Activated naive CD4-positive, alpha-beta T cell treated with anti-CD3 and anti-CD28 coated beads for 36 hours (primary cell): ENCODE measurements at regions not wholly inside any gene's neighbourhood (a gene's known extent, or its start where the extent isn't known, plus 50 kb on each side); places are given as distances from the start of the nearest gene placed in this dataset.

Experiments
- CTCF ChIA-PET: fragments of 350-600 bp; sonication (Branson Sonifier 250); formaldehyde crosslinking; loops from one replicate; lab custom pipeline; 2021; ENCODE audit warnings: antibody characterized with exemption; lab: Charles Lee
- DNase-seq: peaks from one replicate; pipeline ENCODE4 v3.0.0-alpha.2; 2020
- H3K27ac Mint-ChIP-seq: one replicate; pipeline ENCODE4 v1.8.0; 2021; ENCODE audit warnings: mild to moderate bottlenecking, mixed read lengths
- H3K27me3 Mint-ChIP-seq: one replicate; pipeline ENCODE4 v1.8.0; 2021; ENCODE audit warnings: low read depth, mixed read lengths
- H3K36me3 Mint-ChIP-seq: one replicate; pipeline ENCODE4 v1.8.0; 2021; ENCODE audit warnings: low read depth, mixed read lengths
- H3K4me1 Mint-ChIP-seq: one replicate; pipeline ENCODE4 v1.8.0; 2021; ENCODE audit warnings: low read depth, mixed read lengths
- H3K4me3 Mint-ChIP-seq: one replicate; pipeline ENCODE4 v1.8.0; 2021; ENCODE audit warnings: mild to moderate bottlenecking, moderate library complexity, mixed read lengths
- H3K9me3 Mint-ChIP-seq: one replicate; pipeline ENCODE4 v1.8.0; 2021; ENCODE audit warnings: mixed read lengths
- intact Hi-C: fragments of 100-400 bp; cut with micrococcal nuclease; formaldehyde crosslinking; loops from one replicate; pipeline ENCODE4 v1.15.1; 2023

DNA sequence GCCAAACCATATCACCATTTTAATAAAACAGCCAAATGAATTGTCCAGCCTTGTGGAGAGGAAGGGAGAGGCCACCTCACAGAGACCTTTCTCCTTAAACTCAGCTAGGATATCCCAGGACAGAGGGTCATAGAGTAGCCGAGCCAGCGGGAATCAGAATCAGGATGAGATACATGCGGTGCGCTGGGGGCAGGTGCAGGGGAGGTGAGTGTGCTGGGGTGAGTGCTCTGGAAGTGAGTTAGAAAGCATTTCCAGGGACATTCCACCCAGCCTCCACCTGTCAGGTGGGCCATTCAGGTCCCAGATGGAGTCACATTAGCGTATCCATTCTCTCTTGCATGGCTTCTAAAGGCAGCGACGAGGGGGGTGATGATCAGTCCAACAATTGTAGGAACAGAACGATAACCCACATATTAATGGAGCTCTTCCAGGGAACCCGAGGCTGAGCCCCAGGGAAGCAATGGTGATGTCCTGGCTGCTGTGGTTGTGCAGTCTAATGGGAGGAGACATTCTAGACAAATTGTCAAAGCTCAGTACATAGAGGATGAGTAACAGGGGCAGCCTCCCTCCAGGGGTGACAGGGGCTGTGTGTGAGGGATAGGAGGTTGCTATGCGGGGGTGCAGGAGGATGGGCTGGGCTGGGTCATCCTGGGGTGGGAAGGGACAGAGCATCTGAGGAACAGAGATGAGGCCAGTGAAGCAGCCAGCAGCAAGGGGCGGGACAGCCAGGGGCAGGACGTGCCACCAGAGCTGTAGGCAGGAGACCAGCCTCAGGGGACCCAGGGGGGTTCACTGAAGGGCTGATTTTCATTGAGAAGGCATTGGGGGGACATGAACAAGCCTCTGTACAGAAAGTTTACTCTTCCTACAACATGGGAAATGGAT is 88.7 kb upstream of the FRMD1 start:
- intact Hi-C loops = no loop called here
- CTCF ChIA-PET = no interaction called here
- no peak for DNase-seq
- Mint-ChIP-seq H3K36me3 (no peaks in the 10 kb centered on the region), H3K27ac (no peak overlapping the region), H3K9me3 (peaks cover 11% of the 10 kb centered on the region), H3K4me3 (no peak overlapping the region), H3K27me3 (peaks cover 5% of the 10 kb centered on the region), H3K4me1 (peaks cover 2% of the 10 kb centered on the region)

DNA sequence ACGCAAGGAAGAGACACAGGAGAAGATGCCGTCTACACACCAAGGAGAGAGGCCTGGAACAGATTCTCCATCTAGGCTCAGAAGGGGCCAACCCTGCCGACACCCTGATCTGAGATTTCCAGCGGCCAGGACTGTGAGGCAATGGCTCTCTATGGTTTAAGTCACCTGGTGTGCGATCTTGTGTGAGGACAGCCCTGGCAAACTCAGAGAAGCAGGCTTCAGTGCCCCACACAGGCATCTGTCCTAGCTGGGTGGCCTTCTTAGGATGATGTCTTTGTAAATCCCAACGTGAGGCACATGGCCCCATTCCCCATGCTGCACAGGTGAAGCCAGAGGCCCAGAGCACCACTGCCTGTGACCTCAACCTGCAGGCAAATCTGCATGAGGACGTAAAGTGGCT is 87.6 kb upstream of the FRMD1 start:
- CTCF ChIA-PET = interaction anchor here (0.6 kb wide), 1 partner anchor 1882 kb away, joined by 4 read pairs; no protein-coding TSS in a partner anchor
- H3K27ac Mint-ChIP-seq = no peak overlapping the region
- no peaks in the 10 kb centered on the region for H3K36me3 Mint-ChIP-seq
- H3K4me1 Mint-ChIP-seq = peaks cover 2% of the 10 kb centered on the region
- intact Hi-C loops = no loop called here
- H3K9me3 Mint-ChIP-seq = peaks cover 11% of the 10 kb centered on the region
- H3K27me3 Mint-ChIP-seq = peaks cover 5% of the 10 kb centered on the region
- no peak for DNase-seq
- no peak overlapping the region for H3K4me3 Mint-ChIP-seq

DNA sequence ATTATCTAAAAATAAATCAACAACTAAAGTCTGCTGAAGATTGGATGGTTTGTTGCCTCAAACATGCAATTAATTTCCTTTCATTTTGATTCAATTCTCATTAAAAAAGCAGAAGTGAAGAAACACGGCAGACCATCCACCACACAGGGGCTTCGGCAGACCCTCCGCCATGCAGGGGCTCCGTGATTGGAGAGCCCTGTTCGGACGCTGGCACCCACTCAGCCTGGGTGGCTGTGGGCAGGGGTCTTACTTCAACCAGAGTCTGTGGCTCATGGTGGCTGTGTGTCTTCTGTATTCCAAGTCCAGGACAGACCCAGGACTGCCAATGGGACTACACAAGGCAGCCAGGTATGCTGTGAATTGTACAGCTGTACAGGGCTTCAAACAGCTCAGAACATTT is 86.9 kb upstream of the FRMD1 start:
- Mint-ChIP-seq H3K9me3 (peaks cover 11% of the 10 kb centered on the region), H3K4me3 (no peak overlapping the region), H3K36me3 (no peaks in the 10 kb centered on the region), H3K27me3 (peaks cover 5% of the 10 kb centered on the region), H3K27ac (no peak overlapping the region), H3K4me1 (peaks cover 2% of the 10 kb centered on the region)
- CTCF ChIA-PET = no interaction called here
- no peak for DNase-seq
- intact Hi-C loops = no loop called here

DNA sequence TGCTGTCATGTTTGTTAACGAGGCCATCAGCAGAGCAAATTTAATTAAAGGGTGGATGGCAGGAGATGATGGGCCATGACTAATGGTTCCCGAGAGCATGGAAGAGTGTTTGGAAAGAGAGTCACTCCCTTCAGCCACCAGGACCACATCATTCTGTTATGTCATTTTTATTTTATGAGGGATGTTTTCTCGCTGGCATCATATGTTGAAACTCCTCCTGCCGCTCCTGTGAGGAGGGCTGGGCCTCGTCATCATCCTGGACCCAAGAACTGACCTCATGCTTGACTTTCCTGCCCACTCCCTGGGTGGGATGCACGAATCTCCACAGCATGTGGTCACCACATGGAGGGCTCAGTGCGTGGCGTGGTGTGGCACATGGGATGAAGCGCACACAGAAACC is 86.4 kb upstream of the FRMD1 start:
- H3K27me3 Mint-ChIP-seq = peaks cover 5% of the 10 kb centered on the region

DNA sequence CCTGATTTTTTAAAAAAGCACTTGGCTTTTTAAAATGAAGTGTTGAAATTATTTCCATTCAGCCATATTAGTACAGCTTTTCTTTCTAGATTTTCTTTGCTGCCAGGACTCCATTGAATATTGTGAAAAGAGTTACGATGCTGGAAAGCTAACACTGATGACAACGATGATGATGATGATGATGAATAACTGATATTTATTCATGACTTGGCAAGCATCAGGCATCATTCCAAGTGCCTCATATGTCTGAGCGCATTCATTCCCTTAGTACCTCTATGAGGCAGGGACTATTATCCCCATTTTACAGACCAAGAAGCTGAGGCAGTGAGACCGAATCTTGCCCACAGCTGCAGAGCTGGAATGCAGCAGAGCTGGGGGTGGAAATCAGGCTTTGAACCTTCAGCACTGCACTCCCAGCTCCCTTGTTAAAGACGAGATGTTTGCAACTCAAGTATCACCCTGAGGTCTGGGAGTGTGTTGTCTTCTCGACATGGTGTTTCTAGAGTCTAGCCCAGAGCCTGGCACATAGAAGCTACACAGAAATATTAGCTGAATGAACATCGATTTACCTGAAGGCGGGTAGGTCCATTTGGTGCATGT is 85.5 kb upstream of the FRMD1 start:
- H3K9me3 Mint-ChIP-seq = peaks cover 11% of the 10 kb centered on the region

More for the DNA sequence above, 86.4 kb upstream of the FRMD1 start:
- Mint-ChIP-seq H3K4me3 (no peak overlapping the region), H3K27ac (no peak overlapping the region), H3K36me3 (no peaks in the 10 kb centered on the region), H3K9me3 (peaks cover 11% of the 10 kb centered on the region), H3K4me1 (peaks cover 2% of the 10 kb centered on the region)
- CTCF ChIA-PET = interaction anchor here (0.6 kb wide), 1 partner anchor 112 kb away, joined by 3 read pairs; no protein-coding TSS in a partner anchor
- DNase-seq = no peak
- intact Hi-C loops = no loop called here

DNA sequence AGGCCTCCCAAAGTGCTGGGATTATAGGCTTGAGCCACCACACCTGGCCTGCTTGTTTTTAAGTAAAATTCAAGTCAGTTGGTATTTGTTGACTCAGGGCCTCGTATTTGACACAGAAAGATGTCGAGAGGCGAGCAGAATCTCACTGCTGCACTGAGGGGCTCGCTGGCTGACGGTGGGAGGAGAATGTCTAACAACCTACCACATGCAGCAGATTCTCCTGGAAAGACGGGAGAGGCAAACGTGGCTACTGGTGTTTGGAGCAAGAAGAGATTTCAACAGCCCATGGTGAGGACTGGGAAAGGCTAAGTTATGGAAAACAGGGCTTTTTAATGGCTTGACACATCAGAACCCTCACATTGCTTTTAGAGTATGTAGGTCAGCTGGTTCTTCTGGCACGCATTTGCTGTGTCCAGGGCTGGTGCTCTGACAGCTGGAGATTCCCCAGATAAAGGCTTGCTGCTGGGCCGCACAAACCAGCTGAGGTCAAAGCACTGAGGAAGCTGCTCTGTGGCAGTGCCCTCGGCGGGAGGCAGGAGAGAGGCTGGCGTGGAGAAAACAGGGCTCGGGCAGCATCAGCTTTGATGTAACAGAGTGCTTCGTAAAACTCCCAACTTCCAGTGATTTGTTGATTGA is 84.2 kb upstream of the FRMD1 start:
- no peak for DNase-seq
- Mint-ChIP-seq H3K9me3 (peaks cover 7% of the 10 kb centered on the region), H3K4me1 (peaks cover 2% of the 10 kb centered on the region), H3K4me3 (no peak overlapping the region), H3K27me3 (peaks cover 8% of the 10 kb centered on the region), H3K36me3 (no peaks in the 10 kb centered on the region), H3K27ac (no peak overlapping the region)
- CTCF ChIA-PET = no interaction called here
- intact Hi-C loops = no loop called here

More for the DNA sequence above, 85.5 kb upstream of the FRMD1 start:
- Mint-ChIP-seq H3K4me3 (no peak overlapping the region), H3K27ac (no peak overlapping the region), H3K4me1 (peaks cover 2% of the 10 kb centered on the region), H3K36me3 (no peaks in the 10 kb centered on the region), H3K27me3 (peaks cover 5% of the 10 kb centered on the region)
- no peak for DNase-seq
- CTCF ChIA-PET = interaction anchor here (0.6 kb wide), 1 partner anchor 113 kb away, joined by 3 read pairs; no protein-coding TSS in a partner anchor
- intact Hi-C loops = no loop called here

DNA sequence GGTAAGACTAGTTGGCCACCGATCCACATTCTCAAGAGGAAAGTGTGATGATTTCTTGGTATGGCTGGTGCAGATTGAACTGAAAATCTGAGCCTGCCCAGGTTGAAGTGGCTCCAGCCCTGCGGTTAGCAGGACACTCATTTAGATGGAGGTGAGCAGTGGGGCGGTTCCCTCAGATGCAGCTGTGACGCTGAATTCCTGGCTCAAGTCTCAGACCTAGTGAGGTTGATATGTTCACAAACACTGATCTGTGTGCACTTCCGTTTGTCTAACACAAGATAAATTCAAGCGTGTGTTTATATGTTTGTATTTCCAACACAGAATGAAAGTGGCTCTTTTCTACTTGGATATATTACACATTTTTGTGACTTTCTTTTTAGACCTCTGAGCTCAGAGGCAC is 83.4 kb upstream of the FRMD1 start:
- CTCF ChIA-PET = no interaction called here
- DNase-seq = no peak
- Mint-ChIP-seq H3K4me1 (peaks cover 2% of the 10 kb centered on the region), H3K27me3 (peaks cover 14% of the 10 kb centered on the region), H3K36me3 (no peaks in the 10 kb centered on the region), H3K9me3 (no peaks in the 10 kb centered on the region), H3K4me3 (no peak overlapping the region), H3K27ac (no peak overlapping the region)
- intact Hi-C loops = no loop called here

DNA sequence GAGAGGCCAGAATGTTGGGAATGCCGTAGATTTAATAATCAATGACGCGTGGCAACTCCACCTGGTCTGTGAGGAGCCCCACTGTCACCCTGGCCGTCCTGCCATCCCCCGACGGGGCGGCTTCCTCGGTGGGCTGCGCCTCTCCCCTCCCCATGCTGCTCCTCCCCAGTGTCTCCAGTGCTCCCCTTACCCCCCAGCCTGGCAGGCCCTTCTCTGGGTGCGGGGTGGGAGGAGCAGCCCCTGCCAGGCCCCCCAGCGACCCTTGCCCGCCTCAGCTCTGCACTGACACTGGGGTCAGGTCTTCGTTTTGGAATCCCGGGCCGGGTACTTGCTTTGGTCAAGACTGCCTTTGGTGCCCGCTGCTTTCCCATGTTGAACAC is 82.3 kb upstream of the FRMD1 start:
- Mint-ChIP-seq H3K9me3 (no peaks in the 10 kb centered on the region), H3K4me1 (peaks cover 2% of the 10 kb centered on the region), H3K27me3 (peaks cover 20% of the 10 kb centered on the region), H3K36me3 (no peaks in the 10 kb centered on the region), H3K4me3 (no peak overlapping the region), H3K27ac (no peak overlapping the region)
- DNase-seq = no peak
- CTCF ChIA-PET = no interaction called here
- intact Hi-C loops = no loop called here

DNA sequence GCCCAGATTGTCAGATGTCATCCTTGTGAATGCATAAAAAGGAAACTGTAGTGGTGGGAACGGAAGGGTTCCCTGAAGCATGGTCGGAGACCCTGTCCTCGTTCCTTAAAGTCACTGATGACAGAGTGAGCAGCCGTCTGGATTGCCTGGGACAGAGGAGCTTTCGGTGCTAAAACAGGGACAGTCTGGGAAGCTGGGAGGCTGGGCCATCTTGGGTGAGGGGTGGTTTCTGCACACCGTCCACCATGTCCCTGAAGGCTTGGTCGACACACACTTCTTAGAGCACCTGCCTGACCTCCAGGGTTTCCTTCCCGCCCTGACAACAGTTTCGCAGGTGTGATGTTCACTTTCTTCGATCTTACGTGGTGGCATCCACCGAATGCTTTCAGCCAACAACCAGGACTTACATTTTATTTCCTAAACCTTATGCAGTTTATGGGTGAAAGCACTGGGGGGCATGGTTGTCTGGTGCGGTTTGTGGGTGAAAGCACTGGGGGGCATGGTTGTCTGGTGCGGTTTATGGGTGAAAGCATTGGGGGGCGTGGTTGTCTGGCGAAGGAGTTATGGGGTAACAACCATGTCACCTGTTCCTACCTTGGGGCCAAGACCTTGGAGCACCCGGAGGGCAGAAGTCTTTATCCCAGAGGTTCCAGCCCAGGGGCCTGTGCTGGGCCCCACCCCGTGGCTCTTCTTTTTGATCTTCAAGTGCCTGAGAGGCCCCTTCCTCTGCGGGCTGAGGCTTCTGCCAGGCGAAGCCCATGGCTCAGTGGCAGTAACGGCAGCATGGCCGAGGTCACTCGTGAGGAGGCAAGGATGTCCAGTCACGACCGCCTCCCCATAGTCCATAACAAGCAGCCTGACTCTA is 81.7 kb upstream of the FRMD1 start:
- no peaks in the 10 kb centered on the region for H3K9me3 Mint-ChIP-seq

DNA sequence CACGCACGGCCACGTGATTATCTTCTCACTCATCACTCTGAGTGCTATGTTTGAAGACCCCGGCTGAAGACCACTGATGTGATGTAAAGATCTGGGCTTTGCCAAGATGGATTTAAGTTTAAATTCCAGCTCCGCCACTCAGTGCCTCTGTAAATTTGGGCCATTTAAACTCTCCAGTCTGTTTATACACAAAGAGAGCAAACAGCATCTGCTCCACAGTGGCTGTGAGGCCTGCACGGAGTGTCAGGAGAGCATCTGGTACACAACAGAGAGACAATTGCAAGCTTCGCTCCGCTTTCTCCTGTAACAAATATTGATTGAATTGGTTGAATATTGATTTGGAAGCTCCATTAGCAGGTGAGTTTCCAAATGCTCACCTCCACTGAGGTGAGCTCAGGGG is 80.5 kb upstream of the FRMD1 start:
- CTCF ChIA-PET = no interaction called here
- no peaks in the 10 kb centered on the region for H3K9me3 Mint-ChIP-seq
- H3K36me3 Mint-ChIP-seq = no peaks in the 10 kb centered on the region
- no peak for DNase-seq
- no peak overlapping the region for H3K4me3 Mint-ChIP-seq
- H3K4me1 Mint-ChIP-seq = peaks cover 2% of the 10 kb centered on the region
- H3K27ac Mint-ChIP-seq = no peak overlapping the region
- H3K27me3 Mint-ChIP-seq = peaks cover 24% of the 10 kb centered on the region
- intact Hi-C loops = loop anchor here (10.0 kb wide), 2 partner anchors 205 to 725 kb away; no protein-coding TSS in a partner anchor

More for the DNA sequence above, 81.7 kb upstream of the FRMD1 start:
- DNase-seq = no peak
- Mint-ChIP-seq H3K4me3 (no peak overlapping the region), H3K4me1 (peaks cover 2% of the 10 kb centered on the region), H3K27ac (no peak overlapping the region), H3K36me3 (no peaks in the 10 kb centered on the region), H3K27me3 (peaks cover 22% of the 10 kb centered on the region)
- intact Hi-C loops = no loop called here
- CTCF ChIA-PET = no interaction called here

DNA sequence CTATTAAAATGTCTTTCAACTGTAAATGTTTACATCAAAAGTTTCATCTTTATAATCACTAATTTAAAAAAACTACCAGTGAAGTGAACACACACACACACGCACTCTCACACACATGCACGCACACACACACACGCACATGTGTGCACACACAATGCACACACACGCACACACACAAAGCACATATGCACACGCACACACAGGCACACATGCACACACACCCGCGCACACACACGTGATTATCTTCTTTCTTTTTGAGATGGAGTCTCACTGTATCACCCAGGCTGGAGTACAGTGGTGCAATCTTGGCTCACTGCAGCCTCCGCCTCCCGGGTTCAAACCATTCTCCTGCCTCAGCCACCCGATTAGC is 80.0 kb upstream of the FRMD1 start:
- CTCF ChIA-PET = no interaction called here
- no peak for DNase-seq
- H3K27ac Mint-ChIP-seq = no peak overlapping the region
- no peaks in the 10 kb centered on the region for H3K36me3 Mint-ChIP-seq
- intact Hi-C loops = loop anchor here (10.0 kb wide), 2 partner anchors 206 to 726 kb away; no protein-coding TSS in a partner anchor
- H3K4me1 Mint-ChIP-seq = peaks cover 2% of the 10 kb centered on the region
- no peak overlapping the region for H3K4me3 Mint-ChIP-seq
- H3K27me3 Mint-ChIP-seq = peaks cover 26% of the 10 kb centered on the region
- H3K9me3 Mint-ChIP-seq = no peaks in the 10 kb centered on the region
